ENCODE measurements at regions not wholly inside any gene's neighbourhood (a gene's known extent, or its start where the extent isn't known, plus 50 kb on each side); places are given as distances from the start of the nearest gene placed in this dataset.

- H3K4me3 ChIP-seq (ENCODE audit: low read depth, low read length), result no peak overlapping the region
- H3K36me3 ChIP-seq (ENCODE audit: control insufficient read depth, insufficient read depth, low read length), result no peaks in the 10 kb centered on the region
- peaks cover 6% of the 10 kb centered on the region for H3K4me1 ChIP-seq (ENCODE audit: control insufficient read depth, insufficient read depth, low read length)
- no peaks in the 10 kb centered on the region for H3K27me3 ChIP-seq (ENCODE audit: control insufficient read depth, insufficient read depth, low read length)
- H3K9ac ChIP-seq (ENCODE audit: low read depth, low read length), result no peak overlapping the region
- no peak overlapping the region for H3K27ac ChIP-seq (ENCODE audit: low read depth, low read length)
- no peaks in the 10 kb centered on the region for H3K9me3 ChIP-seq (ENCODE audit: control insufficient read depth, insufficient read depth, low read length)
Measured at GRCh38 chr3:30233913-30234646, 372.3 kb upstream of the TGFBR2 start.

- H3K27me3 ChIP-seq (ENCODE audit: control insufficient read depth, insufficient read depth, low read length), result no peaks in the 10 kb centered on the region
- H3K4me3 ChIP-seq (ENCODE audit: low read depth, low read length), result no peak overlapping the region
- peaks cover 6% of the 10 kb centered on the region for H3K4me1 ChIP-seq (ENCODE audit: control insufficient read depth, insufficient read depth, low read length)
- H3K9ac ChIP-seq (ENCODE audit: low read depth, low read length), result no peak overlapping the region
- H3K27ac ChIP-seq (ENCODE audit: low read depth, low read length), result no peak overlapping the region
- no peaks in the 10 kb centered on the region for H3K9me3 ChIP-seq (ENCODE audit: control insufficient read depth, insufficient read depth, low read length)
- no peaks in the 10 kb centered on the region for H3K36me3 ChIP-seq (ENCODE audit: control insufficient read depth, insufficient read depth, low read length)
Measured at GRCh38 chr3:30236011-30236410, 370.4 kb upstream of the TGFBR2 start.

- H3K27me3 ChIP-seq (ENCODE audit: control insufficient read depth, insufficient read depth, low read length), result no peaks in the 10 kb centered on the region
- no peaks in the 10 kb centered on the region for H3K36me3 ChIP-seq (ENCODE audit: control insufficient read depth, insufficient read depth, low read length)
- no peak overlapping the region for H3K27ac ChIP-seq (ENCODE audit: low read depth, low read length)
- peaks cover 9% of the 10 kb centered on the region for H3K4me1 ChIP-seq (ENCODE audit: control insufficient read depth, insufficient read depth, low read length)
- no peak overlapping the region for H3K9ac ChIP-seq (ENCODE audit: low read depth, low read length)
- H3K9me3 ChIP-seq (ENCODE audit: control insufficient read depth, insufficient read depth, low read length), result no peaks in the 10 kb centered on the region
- no peak overlapping the region for H3K4me3 ChIP-seq (ENCODE audit: low read depth, low read length)
Measured at GRCh38 chr3:30241721-30242120, 364.7 kb upstream of the TGFBR2 start.

- Histone ChIP-seq H3K9ac (ENCODE audit: low read depth, low read length) (no peak overlapping the region), H3K27me3 (ENCODE audit: control insufficient read depth, insufficient read depth, low read length) (no peaks in the 10 kb centered on the region), H3K4me1 (ENCODE audit: control insufficient read depth, insufficient read depth, low read length) (peaks cover 14% of the 10 kb centered on the region), H3K27ac (ENCODE audit: low read depth, low read length) (peak overlapping the region; percentile 4), H3K9me3 (ENCODE audit: control insufficient read depth, insufficient read depth, low read length) (no peaks in the 10 kb centered on the region), H3K36me3 (ENCODE audit: control insufficient read depth, insufficient read depth, low read length) (no peaks in the 10 kb centered on the region), H3K4me3 (ENCODE audit: low read depth, low read length) (no peak overlapping the region)
Measured at GRCh38 chr3:30245858-30246622, 360.4 kb upstream of the TGFBR2 start.

- Histone ChIP-seq H3K4me3 (ENCODE audit: low read depth, low read length) (no peak overlapping the region), H3K36me3 (ENCODE audit: control insufficient read depth, insufficient read depth, low read length) (no peaks in the 10 kb centered on the region), H3K4me1 (ENCODE audit: control insufficient read depth, insufficient read depth, low read length) (peaks cover 14% of the 10 kb centered on the region), H3K9ac (ENCODE audit: low read depth, low read length) (no peak overlapping the region), H3K9me3 (ENCODE audit: control insufficient read depth, insufficient read depth, low read length) (no peaks in the 10 kb centered on the region), H3K27ac (ENCODE audit: low read depth, low read length) (no peak overlapping the region), H3K27me3 (ENCODE audit: control insufficient read depth, insufficient read depth, low read length) (no peaks in the 10 kb centered on the region)
Measured at GRCh38 chr3:30248423-30248822, 358.0 kb upstream of the TGFBR2 start.

- Histone ChIP-seq H3K9ac (ENCODE audit: low read depth, low read length) (no peak overlapping the region), H3K27me3 (ENCODE audit: control insufficient read depth, insufficient read depth, low read length) (no peaks in the 10 kb centered on the region), H3K36me3 (ENCODE audit: control insufficient read depth, insufficient read depth, low read length) (no peaks in the 10 kb centered on the region), H3K4me3 (ENCODE audit: low read depth, low read length) (no peak overlapping the region), H3K9me3 (ENCODE audit: control insufficient read depth, insufficient read depth, low read length) (no peaks in the 10 kb centered on the region), H3K4me1 (ENCODE audit: control insufficient read depth, insufficient read depth, low read length) (no peaks in the 10 kb centered on the region), H3K27ac (ENCODE audit: low read depth, low read length) (no peak overlapping the region)
Measured at GRCh38 chr3:30252474-30252873, 353.9 kb upstream of the TGFBR2 start.

GRCh38 chr3:30253832-30254231, 352.6 kb upstream of the TGFBR2 start:
- H3K9me3 ChIP-seq (ENCODE audit: control insufficient read depth, insufficient read depth, low read length), result no peaks in the 10 kb centered on the region
- H3K9ac ChIP-seq (ENCODE audit: low read depth, low read length), result no peak overlapping the region
- H3K4me1 ChIP-seq (ENCODE audit: control insufficient read depth, insufficient read depth, low read length), result peaks cover 10% of the 10 kb centered on the region
- H3K27ac ChIP-seq (ENCODE audit: low read depth, low read length), result no peak overlapping the region
- H3K27me3 ChIP-seq (ENCODE audit: control insufficient read depth, insufficient read depth, low read length), result no peaks in the 10 kb centered on the region
- no peaks in the 10 kb centered on the region for H3K36me3 ChIP-seq (ENCODE audit: control insufficient read depth, insufficient read depth, low read length)
- no peak overlapping the region for H3K4me3 ChIP-seq (ENCODE audit: low read depth, low read length)

GRCh38 chr3:30256474-30256873, 349.9 kb upstream of the TGFBR2 start:
- H3K36me3 ChIP-seq (ENCODE audit: control insufficient read depth, insufficient read depth, low read length), result no peaks in the 10 kb centered on the region
- no peak overlapping the region for H3K27ac ChIP-seq (ENCODE audit: low read depth, low read length)
- H3K9ac ChIP-seq (ENCODE audit: low read depth, low read length), result no peak overlapping the region

GRCh38 chr3:30258426-30259392, 347.7 kb upstream of the TGFBR2 start:
- Histone ChIP-seq H3K9ac (ENCODE audit: low read depth, low read length) (no peak overlapping the region), H3K4me3 (ENCODE audit: low read depth, low read length) (peak overlapping the region; percentile 21; the same call in 1 of the 2 replicates), H3K27ac (ENCODE audit: low read depth, low read length) (peak overlapping the region; percentile 43), H3K36me3 (ENCODE audit: control insufficient read depth, insufficient read depth, low read length) (no peaks in the 10 kb centered on the region), H3K4me1 (ENCODE audit: control insufficient read depth, insufficient read depth, low read length) (peaks cover 19% of the 10 kb centered on the region), H3K27me3 (ENCODE audit: control insufficient read depth, insufficient read depth, low read length) (no peaks in the 10 kb centered on the region), H3K9me3 (ENCODE audit: control insufficient read depth, insufficient read depth, low read length) (peaks cover 10% of the 10 kb centered on the region; the same call in 1 of the 2 replicates)

More at GRCh38 chr3:30256474-30256873, 349.9 kb upstream of the TGFBR2 start:
- H3K4me3 ChIP-seq (ENCODE audit: low read depth, low read length), result no peak overlapping the region
- no peaks in the 10 kb centered on the region for H3K27me3 ChIP-seq (ENCODE audit: control insufficient read depth, insufficient read depth, low read length)
- H3K4me1 ChIP-seq (ENCODE audit: control insufficient read depth, insufficient read depth, low read length), result peaks cover 19% of the 10 kb centered on the region
- H3K9me3 ChIP-seq (ENCODE audit: control insufficient read depth, insufficient read depth, low read length), result peaks cover 10% of the 10 kb centered on the region; the same call in 1 of the 2 replicates

GRCh38 chr3:30259730-30260129, 346.7 kb upstream of the TGFBR2 start:
- H3K27ac ChIP-seq (ENCODE audit: low read depth, low read length), result no peak overlapping the region
- H3K4me1 ChIP-seq (ENCODE audit: control insufficient read depth, insufficient read depth, low read length), result peaks cover 19% of the 10 kb centered on the region
- H3K9ac ChIP-seq (ENCODE audit: low read depth, low read length), result no peak overlapping the region
- no peaks in the 10 kb centered on the region for H3K36me3 ChIP-seq (ENCODE audit: control insufficient read depth, insufficient read depth, low read length)
- H3K9me3 ChIP-seq (ENCODE audit: control insufficient read depth, insufficient read depth, low read length), result peaks cover 14% of the 10 kb centered on the region; the same call in 1 of the 2 replicates
- no peaks in the 10 kb centered on the region for H3K27me3 ChIP-seq (ENCODE audit: control insufficient read depth, insufficient read depth, low read length)
- H3K4me3 ChIP-seq (ENCODE audit: low read depth, low read length), result no peak overlapping the region
